ENCODE measurements at regions not wholly inside any gene's neighbourhood (a gene's known extent, or its start where the extent isn't known, plus 50 kb on each side); places are given as distances from the start of the nearest gene placed in this dataset.

DNA sequence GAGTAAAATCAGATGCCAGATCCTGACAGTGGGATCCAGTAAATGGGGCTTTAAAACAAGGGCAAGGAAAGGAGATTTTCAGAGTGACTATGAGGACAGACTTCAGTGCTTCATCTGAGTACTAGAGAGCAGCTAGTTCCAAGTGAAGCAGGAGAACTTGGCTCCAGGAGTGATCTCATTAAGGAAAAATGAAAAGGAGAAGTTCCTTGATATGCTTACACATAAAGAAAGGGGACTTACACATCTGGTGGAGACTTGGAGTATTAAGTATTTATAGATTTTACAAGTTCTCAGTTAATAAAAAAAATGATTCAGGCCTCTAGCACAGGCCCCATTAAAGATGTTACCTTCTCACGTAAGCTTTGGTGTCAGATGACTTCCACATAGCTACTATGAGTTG lies 105.8 kb downstream of the ICOS start:
- H3K9me3 ChIP-seq, result peaks cover 0 to 4% (median 0%) of the 10 kb centered on the region in 4 donors
- no peaks in the 10 kb centered on the region for H3K27me3 ChIP-seq
- no peak overlapping the region for H3K27ac ChIP-seq
- DNase-seq (ENCODE audit: low spot score in 2 of 2), result no peak
- H3K36me3 ChIP-seq, result no peaks in the 10 kb centered on the region
- no peak overlapping the region for H3K4me3 ChIP-seq
- H3K4me1 ChIP-seq, result no peaks in the 10 kb centered on the region
- 94 to 98% methylated on average over 1 of the region's 1 CpG for WGBS, 2 donors
- TF ChIP-seq POLR2A (IDR thresholded peaks at IDR 0.05) (no peak), EP300 (IDR thresholded peaks at IDR 0.05) (no peak)
- TF ChIP-seq, protein P1, sequence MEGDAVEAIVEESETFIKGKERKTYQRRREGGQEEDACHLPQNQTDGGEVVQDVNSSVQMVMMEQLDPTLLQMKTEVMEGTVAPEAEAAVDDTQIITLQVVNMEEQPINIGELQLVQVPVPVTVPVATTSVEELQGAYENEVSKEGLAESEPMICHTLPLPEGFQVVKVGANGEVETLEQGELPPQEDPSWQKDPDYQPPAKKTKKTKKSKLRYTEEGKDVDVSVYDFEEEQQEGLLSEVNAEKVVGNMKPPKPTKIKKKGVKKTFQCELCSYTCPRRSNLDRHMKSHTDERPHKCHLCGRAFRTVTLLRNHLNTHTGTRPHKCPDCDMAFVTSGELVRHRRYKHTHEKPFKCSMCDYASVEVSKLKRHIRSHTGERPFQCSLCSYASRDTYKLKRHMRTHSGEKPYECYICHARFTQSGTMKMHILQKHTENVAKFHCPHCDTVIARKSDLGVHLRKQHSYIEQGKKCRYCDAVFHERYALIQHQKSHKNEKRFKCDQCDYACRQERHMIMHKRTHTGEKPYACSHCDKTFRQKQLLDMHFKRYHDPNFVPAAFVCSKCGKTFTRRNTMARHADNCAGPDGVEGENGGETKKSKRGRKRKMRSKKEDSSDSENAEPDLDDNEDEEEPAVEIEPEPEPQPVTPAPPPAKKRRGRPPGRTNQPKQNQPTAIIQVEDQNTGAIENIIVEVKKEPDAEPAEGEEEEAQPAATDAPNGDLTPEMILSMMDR (IDR thresholded peaks at IDR 0.05), result no peak

DNA sequence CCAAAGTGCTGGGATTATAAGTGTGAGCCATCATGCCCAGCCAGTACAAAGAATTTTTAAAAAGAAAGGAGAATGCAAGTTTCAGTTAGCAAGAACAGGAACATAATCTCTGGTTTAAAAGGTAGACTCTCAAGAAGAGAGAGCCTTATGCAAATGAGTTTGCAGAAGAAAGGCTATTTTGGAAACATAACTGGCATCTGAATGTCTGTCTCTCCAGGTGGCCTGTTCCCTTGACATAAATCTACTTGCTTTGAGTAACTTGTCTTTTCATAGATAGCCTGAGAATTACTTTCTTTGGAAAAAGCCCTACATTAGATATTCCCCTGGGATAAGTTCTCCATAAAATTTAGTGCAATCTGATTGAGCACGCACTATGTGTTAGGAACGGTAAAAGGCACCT lies 109.6 kb downstream of the ICOS start:
- Histone ChIP-seq H3K27me3 (no peaks in the 10 kb centered on the region), H3K4me3 (no peak overlapping the region), H3K36me3 (no peaks in the 10 kb centered on the region), H3K4me1 (no peaks in the 10 kb centered on the region), H3K27ac (no peak overlapping the region), H3K9me3 (peaks cover 0 to 4% (median 0%) of the 10 kb centered on the region in 4 donors)
- 87 to 94% methylated on average over 2 of the region's 2 CpGs for WGBS, 2 donors
- no peak for DNase-seq (ENCODE audit: low spot score in 2 of 2)
- TF ChIP-seq, protein P1 (IDR thresholded peaks at IDR 0.05), result no peak
- TF ChIP-seq EP300 (IDR thresholded peaks at IDR 0.05), result no peak
- no peak for TF ChIP-seq POLR2A (IDR thresholded peaks at IDR 0.05)

DNA sequence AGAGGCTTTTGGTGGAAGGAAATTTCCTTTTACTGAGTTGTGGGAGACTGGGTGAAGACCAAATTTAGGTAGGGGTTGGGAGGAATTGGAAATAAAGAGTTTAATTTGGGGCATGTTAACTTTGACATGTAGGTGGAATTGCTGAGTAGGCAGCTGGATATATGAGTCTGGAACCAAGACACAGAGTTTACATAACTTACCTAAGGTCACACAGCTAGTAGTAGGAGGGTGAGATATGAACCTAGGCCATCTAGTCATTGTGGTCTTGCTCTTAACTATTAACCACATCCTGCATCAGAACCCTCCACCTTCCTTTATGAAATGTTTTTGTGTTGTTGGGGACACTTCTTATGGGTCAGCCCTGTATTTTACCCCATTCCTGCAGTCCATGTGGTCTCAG lies 113.1 kb downstream of the ICOS start:
- no peak for DNase-seq (ENCODE audit: low spot score in 2 of 2)
- Histone ChIP-seq H3K27ac (no peak overlapping the region), H3K36me3 (no peaks in the 10 kb centered on the region), H3K4me1 (no peaks in the 10 kb centered on the region), H3K27me3 (no peaks in the 10 kb centered on the region), H3K9me3 (no peaks in the 10 kb centered on the region), H3K4me3 (no peak overlapping the region)
- TF ChIP-seq EP300 (IDR thresholded peaks at IDR 0.05), result no peak
- no peak for TF ChIP-seq POLR2A (IDR thresholded peaks at IDR 0.05)
- TF ChIP-seq, protein P1 (IDR thresholded peaks at IDR 0.05), result no peak

DNA sequence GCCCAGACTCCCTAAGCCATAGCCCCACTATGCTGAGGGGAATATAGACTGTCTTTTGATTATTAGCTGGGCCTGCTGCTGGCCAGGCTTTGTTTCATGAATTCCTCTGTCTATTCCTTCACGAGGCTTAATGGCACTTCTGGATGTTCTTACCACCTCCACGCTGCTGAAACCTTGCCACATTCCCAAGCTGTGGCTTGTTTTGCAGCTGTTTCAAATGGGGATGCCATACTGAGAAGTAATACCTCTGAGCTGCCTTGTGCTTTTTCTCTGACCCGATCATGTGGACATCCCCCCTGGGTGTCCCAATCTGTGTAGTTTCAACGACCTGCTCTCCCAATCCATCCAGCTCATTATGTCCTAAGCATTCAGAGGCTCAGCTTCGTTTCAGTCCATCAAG lies 114.1 kb downstream of the ICOS start:
- Histone ChIP-seq H3K36me3 (no peaks in the 10 kb centered on the region), H3K4me3 (no peak overlapping the region), H3K27ac (no peak overlapping the region), H3K4me1 (no peaks in the 10 kb centered on the region), H3K27me3 (no peaks in the 10 kb centered on the region), H3K9me3 (no peaks in the 10 kb centered on the region)
- 66 to 71% methylated on average over 5 of the region's 5 CpGs for WGBS, 2 donors
- TF ChIP-seq EP300 (IDR thresholded peaks at IDR 0.05) (no peak), POLR2A (IDR thresholded peaks at IDR 0.05) (no peak)
- TF ChIP-seq, protein P1 (IDR thresholded peaks at IDR 0.05), result no peak
- no peak for DNase-seq (ENCODE audit: low spot score in 2 of 2)

DNA sequence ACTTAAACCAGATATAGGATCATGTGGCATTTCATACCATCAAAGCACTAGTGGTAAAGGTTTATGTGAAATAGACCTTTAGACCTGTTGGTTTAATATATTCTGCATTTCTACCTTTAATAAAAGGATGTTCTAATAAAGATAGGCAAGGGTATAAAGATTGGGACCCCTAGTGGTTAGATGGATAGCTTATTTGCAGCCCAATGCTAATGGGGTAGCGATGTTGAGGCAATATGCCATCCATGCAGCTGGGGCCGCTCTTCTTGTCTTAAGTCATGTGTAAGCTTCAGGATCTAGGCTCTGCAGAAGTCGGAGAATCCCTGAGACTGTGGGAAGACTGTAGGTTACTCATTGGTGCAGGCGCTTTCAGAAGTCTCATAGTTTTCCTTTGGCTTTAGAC lies 114.9 kb downstream of the ICOS start:
- H3K27me3 ChIP-seq, result no peaks in the 10 kb centered on the region
- TF ChIP-seq EP300 (IDR thresholded peaks at IDR 0.05), result no peak
- no peak for TF ChIP-seq POLR2A (IDR thresholded peaks at IDR 0.05)
- TF ChIP-seq, protein P1 (IDR thresholded peaks at IDR 0.05), result no peak
- H3K9me3 ChIP-seq, result no peaks in the 10 kb centered on the region
- no peak overlapping the region for H3K4me3 ChIP-seq
- no peak for DNase-seq (ENCODE audit: low spot score in 2 of 2)
- 91 to 92% methylated on average over 4 of the region's 4 CpGs for WGBS, 2 donors
- no peaks in the 10 kb centered on the region for H3K4me1 ChIP-seq
- no peak overlapping the region for H3K27ac ChIP-seq
- H3K36me3 ChIP-seq, result no peaks in the 10 kb centered on the region
